NCI-H446 (cell line): ENCODE measurements at regions not wholly inside any gene's neighbourhood (a gene's known extent, or its start where the extent isn't known, plus 50 kb on each side); places are given as distances from the start of the nearest gene placed in this dataset.

Source experiments
- DNase-seq, 2 experiments: peaks; one replicate each; lab custom pipeline; 2025; lab: John Stamatoyannopoulos, UW

- no peak for DNase-seq
These were observed 65.7 kb downstream of the UNC5CL start for GRCh38 chr6:40973304-40973703.

DNA sequence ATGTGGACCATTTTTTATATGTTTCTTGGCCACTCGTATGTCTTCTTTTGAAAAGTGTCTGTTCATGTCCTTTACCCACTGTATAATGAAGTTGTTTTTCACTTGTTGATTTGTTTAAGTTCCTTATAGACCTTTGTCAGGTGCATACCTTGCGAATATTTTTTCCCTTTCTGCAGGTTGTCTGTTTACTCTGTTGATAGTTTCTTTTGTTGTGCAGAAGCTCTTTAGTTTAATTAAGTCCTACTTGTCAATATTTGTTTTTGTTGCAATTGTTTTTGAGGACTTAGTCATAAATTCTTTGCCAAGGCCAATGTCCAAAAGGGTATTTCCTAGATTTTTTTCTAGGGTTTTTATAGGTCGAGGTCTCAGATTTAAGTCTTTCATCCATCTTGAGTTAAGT is 66.2 kb downstream of the UNC5CL start:
- DNase-seq: no peak

- no peak for DNase-seq
These were observed 66.8 kb downstream of the UNC5CL start for GRCh38 chr6:40972190-40972589.

DNA sequence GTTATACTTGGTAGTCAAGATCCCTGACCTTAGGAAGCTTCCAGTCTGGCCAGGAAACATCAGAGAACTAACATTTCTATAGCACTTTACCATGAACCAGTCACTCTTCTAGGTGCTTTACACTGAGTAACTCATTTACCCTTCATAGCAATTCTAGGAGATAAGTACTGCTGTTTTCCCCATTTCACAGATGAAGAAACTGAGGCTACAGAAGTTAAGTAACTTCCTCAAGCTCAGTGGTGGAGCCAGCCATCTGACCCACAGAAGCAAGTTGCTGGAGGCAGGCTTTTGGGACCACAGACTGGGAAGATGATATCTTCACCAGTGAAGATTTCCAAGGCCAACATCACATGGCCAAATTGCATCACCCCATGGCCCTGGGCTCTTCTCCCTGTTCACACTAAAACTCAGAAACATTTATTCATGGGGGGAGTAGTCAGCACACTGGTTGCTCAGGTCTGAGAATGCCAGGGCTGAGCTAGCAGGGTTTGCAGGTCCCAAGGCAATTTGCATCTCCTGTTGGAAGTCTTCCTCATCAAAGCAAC is 70.3 kb downstream of the UNC5CL start:
- no peak for DNase-seq

DNA sequence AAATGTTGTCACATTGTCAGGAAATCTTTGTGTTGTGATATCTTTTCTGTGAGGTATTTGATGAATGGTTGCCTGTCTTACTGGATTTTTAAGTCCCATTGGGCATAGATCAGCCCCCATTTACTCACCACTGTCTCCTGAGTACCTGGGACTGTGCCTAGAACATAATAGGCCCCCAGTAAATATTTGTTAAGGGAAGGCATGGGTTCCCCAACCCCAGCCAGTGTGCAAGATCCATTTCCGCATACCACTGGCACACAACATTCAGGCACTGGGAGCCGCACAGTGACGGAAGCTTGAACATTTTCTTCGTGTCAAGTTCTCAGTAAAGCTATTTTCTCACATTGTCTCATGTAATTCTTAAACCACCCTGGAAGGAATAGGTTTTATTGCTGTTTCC is 72.2 kb downstream of the UNC5CL start:
- no peak for DNase-seq

DNA sequence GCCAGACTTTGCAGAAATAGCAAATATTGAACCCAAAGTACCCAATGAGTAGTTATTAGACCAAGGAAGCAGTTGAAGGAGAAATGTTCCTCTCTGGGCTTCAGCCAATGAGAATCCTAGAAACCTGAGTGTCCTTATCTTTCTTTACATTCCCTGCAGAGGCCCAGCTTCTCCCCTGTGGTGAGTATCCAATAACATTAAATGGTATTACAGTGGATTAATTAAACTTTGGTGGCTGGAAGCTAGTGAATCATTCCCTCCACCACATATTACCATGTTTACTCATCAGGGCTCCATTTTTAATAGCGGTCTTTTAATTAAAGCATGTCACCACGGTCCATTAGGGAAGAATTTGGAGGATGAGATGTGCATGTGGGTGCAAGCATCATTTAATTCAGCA is 74.0 kb downstream of the UNC5CL start:
- DNase-seq: no peak

GRCh38 chr6:40963019-40963418 is 76.0 kb downstream of the UNC5CL start:
- DNase-seq: peak in 1 of 2 experiments; percentile 6

DNA sequence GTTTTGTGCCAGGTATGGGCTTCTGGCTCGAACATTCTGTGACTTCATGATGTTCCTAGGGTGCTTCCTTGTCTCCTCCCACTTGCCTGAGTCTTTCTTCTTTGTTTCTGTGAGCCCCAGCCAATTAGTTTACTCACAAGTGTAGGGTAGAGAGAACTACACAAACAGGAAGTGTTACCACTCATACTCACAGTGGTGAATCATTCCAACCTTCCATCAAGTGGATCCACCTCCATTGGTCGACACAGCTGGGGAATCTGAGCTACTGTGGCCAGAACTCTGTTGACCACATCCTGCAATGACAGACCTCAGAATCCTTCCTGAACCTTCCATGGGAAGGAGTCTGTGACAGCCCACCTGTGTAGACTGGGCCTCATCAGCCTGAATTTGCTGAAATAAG is 76.8 kb downstream of the UNC5CL start:
- peak in 1 of 2 experiments; percentile 21 for DNase-seq

DNA sequence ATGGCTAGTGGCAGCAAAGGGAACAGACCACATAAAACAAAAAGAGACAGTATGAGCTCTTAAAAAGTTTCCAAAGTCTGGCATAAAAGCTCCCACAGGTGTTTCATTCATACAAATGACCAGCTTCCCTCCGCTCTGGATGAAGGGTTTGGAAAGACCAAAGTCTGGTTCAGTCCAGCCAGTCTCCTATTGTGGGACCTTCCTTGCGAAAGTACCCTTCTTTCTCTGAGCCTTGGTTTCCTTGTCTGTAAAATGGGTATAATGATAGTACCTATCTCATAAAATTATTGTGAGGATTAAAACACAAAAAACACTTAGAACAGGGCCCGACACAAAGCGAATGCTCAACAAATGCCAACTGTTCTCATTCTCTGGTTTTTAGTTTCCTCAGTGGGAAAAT is 77.2 kb downstream of the UNC5CL start:
- DNase-seq: no peak

DNA sequence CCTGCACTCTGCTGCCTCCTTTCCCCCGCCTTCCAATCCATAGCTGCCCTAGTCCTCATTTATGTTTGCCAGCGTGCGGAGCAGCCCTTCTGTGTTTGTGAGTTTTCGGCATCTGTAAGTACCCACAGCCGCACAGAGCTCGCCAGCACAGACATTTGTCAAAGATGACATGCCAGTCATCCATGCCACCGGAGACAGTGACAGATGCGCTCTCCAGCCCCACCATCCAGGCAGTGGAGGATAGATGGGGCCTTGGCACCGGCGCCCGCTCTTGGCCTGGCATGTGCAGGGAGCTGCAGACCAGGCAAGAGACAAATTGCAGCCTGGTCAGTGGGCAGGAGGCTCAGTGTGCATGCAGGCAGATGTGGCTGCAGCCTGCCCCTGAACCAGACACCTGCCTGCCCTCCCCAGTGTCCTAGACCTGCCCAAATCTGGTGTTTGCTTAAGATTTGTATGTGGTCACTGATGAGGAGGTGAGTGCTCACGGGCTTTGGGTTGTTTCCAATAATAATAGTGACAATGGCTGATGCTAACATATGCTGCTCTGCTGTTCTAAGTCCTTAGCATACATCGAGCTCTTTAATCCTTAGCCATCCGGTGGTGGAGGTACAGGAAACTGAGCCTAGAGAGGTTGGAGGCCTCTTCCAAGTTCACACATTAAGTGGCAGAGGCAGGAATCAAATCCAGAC is 78.1 kb downstream of the UNC5CL start:
- peak; percentile 86 to 92 for DNase-seq

DNA sequence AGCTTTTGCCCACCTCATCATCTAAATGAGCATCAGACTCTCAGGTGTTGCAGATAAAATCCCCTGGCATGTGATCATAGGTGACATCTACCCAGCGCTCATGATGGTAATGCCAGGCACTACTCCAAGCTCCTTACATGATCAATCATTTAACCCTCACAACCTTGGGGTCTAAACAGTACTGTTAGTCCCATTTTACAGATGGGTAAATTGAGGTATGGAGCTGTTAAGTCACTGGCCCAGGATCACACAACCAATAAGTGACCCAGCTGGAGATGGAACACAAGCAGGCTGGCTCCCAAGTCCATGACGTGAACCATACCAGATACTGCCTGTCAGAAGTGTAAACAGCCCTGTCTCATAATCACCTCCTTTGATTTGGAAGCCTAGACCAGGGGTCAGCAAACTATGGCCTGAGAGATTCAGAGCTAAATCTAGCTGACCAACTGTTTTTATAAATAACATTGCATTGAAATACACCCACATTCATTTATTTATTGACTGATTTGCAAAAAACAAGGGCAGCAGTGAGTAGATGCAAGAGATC is 79.2 kb downstream of the UNC5CL start:
- no peak for DNase-seq

GRCh38 chr6:40958738-40959137 is 80.3 kb downstream of the UNC5CL start:
- DNase-seq: no peak

DNA sequence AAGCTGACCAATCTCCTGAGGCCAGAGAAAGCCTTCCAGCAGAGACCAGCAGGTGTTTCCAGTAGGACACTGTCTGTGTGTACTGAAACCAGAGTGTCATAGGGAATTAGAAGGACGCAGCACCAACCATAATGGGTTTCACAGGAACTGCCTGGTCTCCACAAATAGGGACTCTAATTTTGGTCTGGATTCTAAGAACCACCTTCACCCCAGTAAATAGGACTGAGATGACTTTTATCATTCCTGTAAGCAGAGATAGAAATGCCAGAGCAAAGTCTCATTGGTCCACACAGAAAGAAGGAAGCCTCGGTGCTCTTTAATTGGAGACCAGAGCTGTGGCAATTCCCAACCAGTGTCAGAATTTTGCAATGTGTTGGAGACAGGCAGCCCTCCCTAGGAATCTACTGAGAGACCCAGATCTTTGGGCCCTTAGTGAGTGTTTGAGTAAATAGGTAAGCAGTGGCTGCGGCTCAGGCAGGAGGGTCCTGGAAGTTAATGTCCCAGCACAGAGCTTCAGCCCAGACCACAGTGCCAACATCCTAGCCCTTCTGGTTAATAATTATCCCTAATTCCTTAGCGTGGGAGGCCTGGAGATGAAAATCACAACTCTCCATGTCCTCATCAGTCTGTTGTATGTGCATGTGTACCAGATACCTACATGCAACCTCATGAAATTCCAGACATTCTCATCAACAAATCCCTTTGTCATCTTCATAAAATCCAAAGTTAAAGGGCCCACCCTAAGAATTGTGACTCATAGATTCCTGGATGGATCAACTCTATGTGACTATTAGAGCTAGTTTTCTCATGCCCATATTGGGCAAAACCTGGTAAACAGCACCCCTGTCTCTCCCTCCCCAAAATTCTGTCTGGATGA is 81.2 kb downstream of the UNC5CL start:
- DNase-seq: no peak

DNA sequence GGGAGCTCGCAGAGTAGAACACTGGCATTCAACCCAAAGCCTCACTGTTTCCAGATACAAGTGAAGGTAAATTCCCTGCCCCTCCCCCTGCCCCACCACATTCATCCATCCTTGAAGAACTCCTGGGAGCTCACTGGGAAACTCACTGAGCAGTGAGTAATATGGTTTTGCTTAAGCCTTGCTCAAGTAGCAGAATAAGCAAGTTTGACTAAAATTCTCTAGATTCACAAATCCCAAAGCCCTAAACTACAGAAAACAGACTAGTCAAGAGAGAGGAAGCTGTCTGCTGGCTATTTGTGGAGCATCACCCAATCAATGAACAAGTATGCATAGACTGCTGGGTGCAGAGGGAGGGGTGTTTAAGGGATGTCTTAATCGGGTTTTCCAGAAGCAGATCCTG is 82.1 kb downstream of the UNC5CL start:
- no peak for DNase-seq

DNA sequence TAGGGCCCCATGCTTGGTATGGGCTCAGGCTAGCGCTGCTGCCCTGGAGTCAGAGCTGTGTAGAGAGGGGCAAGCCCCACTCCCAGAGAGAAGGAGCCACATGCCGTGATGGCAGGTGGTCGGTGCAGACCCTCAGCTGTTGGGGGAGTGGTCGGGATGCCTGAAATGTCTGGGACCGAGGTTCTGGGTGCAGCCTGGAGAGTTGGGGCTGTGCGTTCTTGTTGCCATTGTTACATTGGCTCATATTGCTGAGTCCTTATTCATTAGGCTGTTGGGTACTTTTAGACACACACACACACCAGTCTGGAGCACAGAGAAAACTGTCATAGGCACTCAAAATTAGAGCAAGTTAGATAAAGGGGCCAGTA is 83.9 kb downstream of the UNC5CL start:
- DNase-seq: no peak

DNA sequence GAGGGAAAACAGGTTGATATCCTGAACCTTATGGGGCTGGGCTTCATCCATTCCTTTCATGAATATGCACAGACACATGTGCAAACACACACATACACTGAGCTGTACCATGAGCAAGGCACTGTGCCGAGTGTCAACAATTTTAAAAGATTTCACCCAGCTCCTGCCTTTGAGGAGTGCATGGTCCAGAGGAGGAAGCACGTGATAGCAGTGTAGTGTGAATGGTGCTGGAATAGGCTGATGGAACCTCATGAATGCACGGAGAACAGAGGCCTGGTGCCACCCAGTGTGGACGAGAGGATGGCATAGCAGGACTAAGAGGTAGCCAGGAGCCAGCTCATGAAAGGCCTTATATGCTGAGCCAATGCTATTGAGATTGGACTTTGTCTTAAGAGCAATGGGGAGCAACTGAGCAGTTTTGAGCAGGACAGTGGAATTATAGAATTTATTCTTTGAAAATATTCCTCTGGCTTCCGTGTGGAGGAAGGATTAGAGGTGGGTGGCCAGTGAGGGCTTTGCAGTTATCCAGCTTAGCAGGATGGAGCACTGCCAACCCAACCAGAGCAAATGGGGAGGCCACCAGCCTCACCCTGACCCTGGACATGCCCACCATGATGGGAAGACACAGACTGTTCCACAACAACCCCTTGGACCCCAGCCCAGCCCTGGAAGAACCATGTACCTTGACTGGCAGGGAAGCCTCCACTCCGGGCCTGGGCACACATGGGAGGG is 84.4 kb downstream of the UNC5CL start:
- no peak for DNase-seq

DNA sequence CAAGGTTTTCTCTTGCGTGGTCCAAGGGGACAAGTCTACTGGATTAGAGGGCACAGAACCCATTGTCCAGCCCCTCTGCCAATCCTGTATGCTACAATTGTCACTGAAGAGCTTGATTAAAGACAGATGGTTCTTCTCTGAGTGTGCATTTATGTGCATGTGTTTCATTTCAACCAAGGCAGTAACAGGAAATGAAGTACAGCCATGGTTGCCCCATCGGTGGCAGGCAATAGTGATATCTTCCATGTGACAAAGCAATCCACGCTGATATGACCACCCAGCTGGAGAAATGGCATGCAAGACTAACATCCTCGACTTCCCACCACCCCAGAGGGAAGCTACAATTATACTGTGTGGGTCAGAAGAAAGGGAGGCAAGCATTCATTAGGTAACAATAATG is 85.5 kb downstream of the UNC5CL start:
- no peak for DNase-seq

GRCh38 chr6:40950986-40951698 is 87.9 kb downstream of the UNC5CL start:
- DNase-seq: no peak

- DNase-seq: no peak
These were observed 90.5 kb downstream of the UNC5CL start for GRCh38 chr6:40948570-40948969.

- no peak for DNase-seq
These were observed 91.0 kb downstream of the UNC5CL start for GRCh38 chr6:40947876-40948526.

GRCh38 chr6:40946738-40947301 is 92.2 kb downstream of the UNC5CL start:
- DNase-seq: no peak
